GM18526 (cell line): ENCODE measurements at regions not wholly inside any gene's neighbourhood (a gene's known extent, or its start where the extent isn't known, plus 50 kb on each side); places are given as distances from the start of the nearest gene placed in this dataset.

Source experiments
- POLR2A ChIP-seq: IDR thresholded peaks from 3 replicates; pipeline ENCODE4 v1.6.1; 2011; ENCODE audit not compliant: insufficient read length; ENCODE audit errors: extremely low read depth

GRCh38 chr2:58984731-58985130 is 743.6 kb upstream of the FANCL start:
- no peak for TF ChIP-seq POLR2A

- no peak for TF ChIP-seq POLR2A
Observed at GRCh38 chr2:58983111-58983510, 742.0 kb upstream of the FANCL start.

- TF ChIP-seq POLR2A = no peak
Observed at GRCh38 chr2:58981237-58981636, 740.1 kb upstream of the FANCL start.

GRCh38 chr2:58976375-58977071 is 735.4 kb upstream of the FANCL start:
- TF ChIP-seq POLR2A = no peak

- no peak for TF ChIP-seq POLR2A
Observed at GRCh38 chr2:58974881-58975280, 733.8 kb upstream of the FANCL start.

GRCh38 chr2:58974426-58974825 is 733.3 kb upstream of the FANCL start:
- no peak for TF ChIP-seq POLR2A

- TF ChIP-seq POLR2A = no peak
Observed at GRCh38 chr2:58973811-58974281, 732.7 kb upstream of the FANCL start.

- TF ChIP-seq POLR2A = no peak
Observed at GRCh38 chr2:58972737-58973136, 731.6 kb upstream of the FANCL start.

- no peak for TF ChIP-seq POLR2A
Observed at GRCh38 chr2:58971511-58972360, 730.6 kb upstream of the FANCL start.

GRCh38 chr2:58970365-58970764 is 729.2 kb upstream of the FANCL start:
- no peak for TF ChIP-seq POLR2A

GRCh38 chr2:58968885-58969284 is 727.8 kb upstream of the FANCL start:
- no peak for TF ChIP-seq POLR2A

GRCh38 chr2:58967736-58968135 is 726.6 kb upstream of the FANCL start:
- no peak for TF ChIP-seq POLR2A

- no peak for TF ChIP-seq POLR2A
Observed at GRCh38 chr2:58965602-58966001, 724.5 kb upstream of the FANCL start.

GRCh38 chr2:58959996-58960395 is 718.9 kb upstream of the FANCL start:
- TF ChIP-seq POLR2A = no peak

- no peak for TF ChIP-seq POLR2A
Observed at GRCh38 chr2:58957188-58957840, 716.2 kb upstream of the FANCL start.

- no peak for TF ChIP-seq POLR2A
Observed at GRCh38 chr2:58954880-58955385, 713.8 kb upstream of the FANCL start.
